Uterus (tissue), 3 donors: ENCODE measurements at regions not wholly inside any gene's neighbourhood (a gene's known extent, or its start where the extent isn't known, plus 50 kb on each side); places are given as distances from the start of the nearest gene placed in this dataset.

ENCODE experiments used
- DNase-seq, 2 donors: peaks; one replicate each; pipeline ENCODE4 v3.0.0-alpha.2; 2019 to 2020
- H3K27ac ChIP-seq, 2 donors: fragments of 200-600 bp; sonication (generic); 1 replicate in 1 of 2; 2 replicates in 1 of 2; pipeline ENCODE4 v1.5.1; 2016 to 2018
- H3K27me3 ChIP-seq, 2 donors: fragments of 200-600 bp; sonication (generic); one replicate each; pipeline ENCODE4 v1.5.1; 2018 to 2019; ENCODE audit warnings: control low read depth in 1 of 2
- H3K36me3 ChIP-seq, 2 donors: fragments of 200-600 bp; sonication (generic); one replicate each; pipeline ENCODE4 v1.5.1; 2019; ENCODE audit warnings: control low read depth in 1 of 2
- H3K4me1 ChIP-seq, 2 donors: fragments of 200-600 bp; sonication (generic); one replicate each; pipeline ENCODE4 v1.5.1; 2018 to 2019; ENCODE audit warnings: control low read depth in 1 of 2
- H3K4me3 ChIP-seq, 2 donors: fragments of 200-600 bp; sonication (generic); 1 replicate in 1 of 2; 2 replicates in 1 of 2; pipeline ENCODE4 v1.5.1; 2018 to 2019; ENCODE audit warnings: mild to moderate bottlenecking in 1 of 2
- H3K9me3 ChIP-seq, 2 donors: fragments of 200-600 bp; sonication (generic); one replicate each; pipeline ENCODE4 v1.5.1; 2019; ENCODE audit warnings: control low read depth in 1 of 2
- POLR2A ChIP-seq, 2 donors: fragments of 450-650 bp; IDR thresholded peaks; one replicate each; pipeline ENCODE4 v1.6.1; 2016; ENCODE audit warnings: antibody characterized with exemption in 2 of 2, mild to moderate bottlenecking in 1 of 2, moderate library complexity in 1 of 2
- intact Hi-C: fragments of 100-400 bp; cut with DNase I; formaldehyde crosslinking; loops from one replicate; pipeline ENCODE4 v1.15.1; 2023; ENCODE audit warnings: low total_unique reads
- TF ChIP-seq, protein P1 (sequence below), 4 experiments: fragments of 200-600 bp in 2 of 4; fragments of 450-650 bp in 2 of 4; sonication (generic) in 2 of 4; IDR thresholded peaks; one replicate each; pipeline ENCODE4 v1.5.1; 2016 to 2019; ENCODE audit warnings: antibody characterized with exemption in 4 of 4, mild to moderate bottlenecking in 2 of 4, moderate library complexity in 1 of 4
- donor health status: DM: yes; HTN: yes; CAD: no.

DNA sequence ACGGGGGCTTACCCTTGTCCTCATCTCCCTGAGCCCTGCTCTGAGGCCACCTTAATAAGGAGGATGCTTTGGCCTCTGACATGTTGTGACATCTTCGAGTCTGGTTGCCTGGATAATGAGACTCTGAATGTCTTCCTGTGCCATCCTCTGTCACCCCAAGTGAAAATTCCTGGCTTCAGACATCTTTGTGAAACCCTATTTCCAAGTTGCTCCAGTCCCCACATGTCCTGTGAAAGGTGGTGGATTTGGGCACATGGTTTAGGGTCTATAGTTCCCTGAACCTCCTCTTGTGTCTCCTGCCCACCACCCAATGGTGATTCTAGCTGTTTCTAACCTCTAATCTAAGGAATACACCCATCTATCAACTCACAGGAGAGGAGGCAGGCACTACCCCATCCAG is 223.1 kb upstream of the GLI3 start:
- no peak for TF ChIP-seq POLR2A (IDR thresholded peaks at IDR 0.05)
- TF ChIP-seq, protein P1, sequence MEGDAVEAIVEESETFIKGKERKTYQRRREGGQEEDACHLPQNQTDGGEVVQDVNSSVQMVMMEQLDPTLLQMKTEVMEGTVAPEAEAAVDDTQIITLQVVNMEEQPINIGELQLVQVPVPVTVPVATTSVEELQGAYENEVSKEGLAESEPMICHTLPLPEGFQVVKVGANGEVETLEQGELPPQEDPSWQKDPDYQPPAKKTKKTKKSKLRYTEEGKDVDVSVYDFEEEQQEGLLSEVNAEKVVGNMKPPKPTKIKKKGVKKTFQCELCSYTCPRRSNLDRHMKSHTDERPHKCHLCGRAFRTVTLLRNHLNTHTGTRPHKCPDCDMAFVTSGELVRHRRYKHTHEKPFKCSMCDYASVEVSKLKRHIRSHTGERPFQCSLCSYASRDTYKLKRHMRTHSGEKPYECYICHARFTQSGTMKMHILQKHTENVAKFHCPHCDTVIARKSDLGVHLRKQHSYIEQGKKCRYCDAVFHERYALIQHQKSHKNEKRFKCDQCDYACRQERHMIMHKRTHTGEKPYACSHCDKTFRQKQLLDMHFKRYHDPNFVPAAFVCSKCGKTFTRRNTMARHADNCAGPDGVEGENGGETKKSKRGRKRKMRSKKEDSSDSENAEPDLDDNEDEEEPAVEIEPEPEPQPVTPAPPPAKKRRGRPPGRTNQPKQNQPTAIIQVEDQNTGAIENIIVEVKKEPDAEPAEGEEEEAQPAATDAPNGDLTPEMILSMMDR (IDR thresholded peaks at IDR 0.05) = no peak
- Histone ChIP-seq H3K27ac (no peak overlapping the region), H3K4me1 (no peaks in the 10 kb centered on the region), H3K9me3 (no peaks in the 10 kb centered on the region), H3K36me3 (no peaks in the 10 kb centered on the region), H3K4me3 (no peak overlapping the region), H3K27me3 (no peaks in the 10 kb centered on the region)
- intact Hi-C loops = no loop called here
- DNase-seq = no peak

- Histone ChIP-seq H3K4me3 (no peak overlapping the region), H3K9me3 (no peaks in the 10 kb centered on the region), H3K27me3 (no peaks in the 10 kb centered on the region), H3K27ac (no peak overlapping the region), H3K36me3 (no peaks in the 10 kb centered on the region), H3K4me1 (no peaks in the 10 kb centered on the region)
- TF ChIP-seq POLR2A (IDR thresholded peaks at IDR 0.05) = no peak
- TF ChIP-seq, protein P1 (IDR thresholded peaks at IDR 0.05) = no peak
- DNase-seq = no peak
- intact Hi-C loops = no loop called here
Measured at GRCh38 chr7:42457663-42458062, 220.7 kb upstream of the GLI3 start.

GRCh38 chr7:42456756-42457276 is 219.8 kb upstream of the GLI3 start:
- no peaks in the 10 kb centered on the region for H3K36me3 ChIP-seq
- H3K4me3 ChIP-seq = no peak overlapping the region
- no peaks in the 10 kb centered on the region for H3K9me3 ChIP-seq
- no peak overlapping the region for H3K27ac ChIP-seq
- intact Hi-C loops = no loop called here
- TF ChIP-seq, protein P1 (IDR thresholded peaks at IDR 0.05) = no peak
- no peak for TF ChIP-seq POLR2A (IDR thresholded peaks at IDR 0.05)
- no peaks in the 10 kb centered on the region for H3K27me3 ChIP-seq
- no peak for DNase-seq
- H3K4me1 ChIP-seq = no peaks in the 10 kb centered on the region

GRCh38 chr7:42456267-42456666 is 219.3 kb upstream of the GLI3 start:
- Histone ChIP-seq H3K27me3 (no peaks in the 10 kb centered on the region), H3K36me3 (no peaks in the 10 kb centered on the region), H3K4me1 (no peaks in the 10 kb centered on the region), H3K9me3 (no peaks in the 10 kb centered on the region), H3K4me3 (no peak overlapping the region), H3K27ac (no peak overlapping the region)
- no peak for TF ChIP-seq POLR2A (IDR thresholded peaks at IDR 0.05)
- TF ChIP-seq, protein P1 (IDR thresholded peaks at IDR 0.05) = no peak
- intact Hi-C loops = no loop called here
- no peak for DNase-seq

DNA sequence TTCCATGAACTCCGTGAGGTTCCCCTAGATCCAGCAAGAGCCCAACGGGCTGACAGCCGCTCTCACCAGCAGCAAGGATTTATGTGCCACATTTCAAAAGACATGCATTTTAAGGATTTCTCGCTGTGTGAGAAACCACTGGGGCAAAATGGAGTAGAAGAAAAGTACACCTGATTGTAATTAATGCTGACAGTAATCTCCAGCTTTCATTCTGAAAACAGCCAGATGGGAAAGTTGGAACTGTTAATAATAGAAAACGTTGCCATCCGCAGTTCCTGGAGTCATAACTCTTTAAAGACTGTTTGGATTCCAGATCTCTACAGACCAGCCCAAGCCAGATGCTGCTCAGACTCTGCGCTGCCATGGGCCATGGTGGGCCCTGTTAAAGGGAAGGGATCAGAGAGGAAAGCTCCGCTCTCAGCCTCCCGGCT is 216.9 kb upstream of the GLI3 start:
- H3K27ac ChIP-seq = peak overlapping the region in 1 of 2 donors; percentile 32
- intact Hi-C loops = no loop called here
- H3K27me3 ChIP-seq = no peaks in the 10 kb centered on the region
- peak; percentile 25 to 30 for DNase-seq
- no peaks in the 10 kb centered on the region for H3K9me3 ChIP-seq
- no peaks in the 10 kb centered on the region for H3K4me1 ChIP-seq
- TF ChIP-seq, protein P1 (IDR thresholded peaks at IDR 0.05) = no peak
- TF ChIP-seq POLR2A (IDR thresholded peaks at IDR 0.05) = no peak
- H3K36me3 ChIP-seq = no peaks in the 10 kb centered on the region
- H3K4me3 ChIP-seq = no peak overlapping the region
